Prostate gland (tissue), 2 donors: ENCODE measurements at regions not wholly inside any gene's neighbourhood (a gene's known extent, or its start where the extent isn't known, plus 50 kb on each side); places are given as distances from the start of the nearest gene placed in this dataset.

Experiments used
- CTCF ChIP-seq, 4 experiments: fragments of 200-600 bp in 2 of 4; fragments of 450-650 bp in 2 of 4; sonication (generic) in 2 of 4; IDR thresholded peaks; 1 replicate in 3 of 4; 2 replicates in 1 of 4; pipeline ENCODE4 v1.5.1; 2016 to 2019; ENCODE audit warnings: antibody characterized with exemption in 4 of 4, mild to moderate bottlenecking in 2 of 4, moderate library complexity in 2 of 4
- POLR2A ChIP-seq: fragments of 450-650 bp; IDR thresholded peaks from one replicate; pipeline ENCODE4 v1.6.1; 2016; ENCODE audit warnings: antibody characterized with exemption, mild to moderate bottlenecking
- POLR2AphosphoS5 ChIP-seq: sonication (generic); formaldehyde crosslinking; IDR thresholded peaks from one replicate; pipeline ENCODE4 v1.6.1; 2017; ENCODE audit warnings: antibody characterized with exemption

- TF ChIP-seq POLR2A (no peak), CTCF (IDR thresholded peaks at IDR 0.05) (no peak), POLR2AphosphoS5 (no peak)
Measured at GRCh38 chr4:146105464-146105863, 70.1 kb upstream of the LSM6 start.
